GM13976 (cell line): ENCODE measurements at regions not wholly inside any gene's neighbourhood (a gene's known extent, or its start where the extent isn't known, plus 50 kb on each side); places are given as distances from the start of the nearest gene placed in this dataset.
"Not testable (repeated sequence)": the region's sequence is repeated elsewhere in the genome, so short reads cannot be mapped to it uniquely, and the experiment has no call there.

Source experiments
- DNase-seq: peaks from one replicate; pipeline ENCODE4 v3.0.0; 2012; ENCODE audit warnings: low spot score
- CTCF ChIP-seq: IDR thresholded peaks from 2 replicates; pipeline ENCODE4 v1.5.1; 2012; ENCODE audit warnings: borderline replicate concordance, mild to moderate bottlenecking; ENCODE audit not compliant: insufficient read depth; ENCODE audit errors: extremely low read depth, missing control alignments, control extremely low read depth
- in situ Hi-C: fragments of 300-500 bp; cut with MboI; formaldehyde crosslinking; loops from one replicate; pipeline ENCODE4 v1.12.0; 2022; ENCODE audit warnings: low sequenced_read_pairs, mixed read lengths, inconsistent platforms; ENCODE audit not compliant: unreplicated experiment

GRCh38 chr2:234178330-234179030 is 128.0 kb downstream of the SPP2 start:
- no peak for TF ChIP-seq CTCF
- in situ Hi-C loops = no loop called here
- DNase-seq = no peak

GRCh38 chr2:234175649-234176048 is 125.1 kb downstream of the SPP2 start:
- no peak for DNase-seq
- in situ Hi-C loops = no loop called here
- TF ChIP-seq CTCF = no peak

- TF ChIP-seq CTCF = no peak
- DNase-seq = no peak
- in situ Hi-C loops = no loop called here
These were observed 124.2 kb downstream of the SPP2 start for GRCh38 chr2:234174742-234175141.

- TF ChIP-seq CTCF = no peak
- DNase-seq = no peak
- in situ Hi-C loops = no loop called here
These were observed 122.0 kb downstream of the SPP2 start for GRCh38 chr2:234172532-234172931.

GRCh38 chr2:234172066-234172465 is 121.6 kb downstream of the SPP2 start:
- no peak for DNase-seq
- in situ Hi-C loops = no loop called here
- TF ChIP-seq CTCF = no peak

- no peak for DNase-seq
- in situ Hi-C loops = no loop called here
- no peak for TF ChIP-seq CTCF
These were observed 121.2 kb downstream of the SPP2 start for GRCh38 chr2:234171666-234172065.

- no peak for TF ChIP-seq CTCF
- DNase-seq = no peak
- in situ Hi-C loops = no loop called here
These were observed 119.2 kb downstream of the SPP2 start for GRCh38 chr2:234169674-234170073.

- DNase-seq, in situ Hi-C loops: not testable (repeated sequence)
These were observed 118.4 kb downstream of the SPP2 start for GRCh38 chr2:234168605-234169570.
